Neural progenitor cell (in vitro differentiated cells): ENCODE measurements at regions not wholly inside any gene's neighbourhood (a gene's known extent, or its start where the extent isn't known, plus 50 kb on each side); places are given as distances from the start of the nearest gene placed in this dataset.

Experiments used
- DNase-seq: peaks from one replicate; pipeline ENCODE4 v3.0.0-alpha.2; 2016; ENCODE audit warnings: low spot score
- H2AFZ ChIP-seq: fragments of 200-600 bp; sonication (generic); replicated peaks from 2 replicates; pipeline ENCODE4 v1.6.1; 2016; ENCODE audit warnings: antibody characterized with exemption
- H3F3A ChIP-seq: fragments of 200-600 bp; sonication (generic); 2 replicates; pipeline ENCODE4 v1.6.1; 2016; ENCODE audit warnings: antibody characterized with exemption, low read depth
- H3K27ac ChIP-seq: fragments of 200-600 bp; sonication (generic); 2 replicates; pipeline ENCODE4 v1.5.1; 2016; ENCODE audit warnings: mild to moderate bottlenecking
- H3K27me3 ChIP-seq: fragments of 200-600 bp; sonication (generic); 2 replicates; pipeline ENCODE4 v1.6.1; 2016; ENCODE audit warnings: mild to moderate bottlenecking, moderate library complexity
- H3K36me3 ChIP-seq: fragments of 200-600 bp; sonication (generic); 2 replicates; pipeline ENCODE4 v1.5.1; 2016
- H3K4me1 ChIP-seq: fragments of 200-600 bp; sonication (generic); 2 replicates; pipeline ENCODE4 v1.6.1; 2016; ENCODE audit warnings: mixed run types
- H3K4me2 ChIP-seq: fragments of 200-600 bp; sonication (generic); 2 replicates; pipeline ENCODE4 v1.6.1; 2016
- H3K4me3 ChIP-seq: fragments of 200-600 bp; sonication (generic); 2 replicates; pipeline ENCODE4 v1.5.1; 2016
- H3K79me2 ChIP-seq: fragments of 200-600 bp; sonication (generic); 2 replicates; pipeline ENCODE4 v1.6.1; 2016; ENCODE audit warnings: low read depth
- H3K9ac ChIP-seq: fragments of 200-600 bp; sonication (generic); 2 replicates; pipeline ENCODE4 v1.6.1; 2016
- H3K9me3 ChIP-seq: fragments of 200-600 bp; sonication (generic); 2 replicates; pipeline ENCODE4 v1.5.1; 2016; ENCODE audit warnings: low read depth
- H4K20me1 ChIP-seq: fragments of 200-600 bp; sonication (generic); 2 replicates; pipeline ENCODE4 v1.6.1; 2016; ENCODE audit warnings: low read depth
- H3K27ac Mint-ChIP-seq: 3 replicates; pipeline ENCODE4 v1.8.0; 2021; ENCODE audit warnings: mixed read lengths
- H3K27me3 Mint-ChIP-seq: 2 replicates; pipeline ENCODE4 v1.8.0; 2022; ENCODE audit warnings: low read depth, mild to moderate bottlenecking, inconsistent platforms, moderate library complexity, mixed read lengths; ENCODE audit not compliant: insufficient read depth
- H3K36me3 Mint-ChIP-seq: 3 replicates; pipeline ENCODE4 v1.8.0; 2021; ENCODE audit warnings: mixed read lengths
- H3K4me1 Mint-ChIP-seq: 3 replicates; pipeline ENCODE4 v1.8.0; 2021; ENCODE audit warnings: mixed read lengths
- H3K4me3 Mint-ChIP-seq: 3 replicates; pipeline ENCODE4 v1.8.0; 2021; ENCODE audit warnings: mild to moderate bottlenecking, moderate library complexity, mixed read lengths
- H3K9me3 Mint-ChIP-seq: 3 replicates; pipeline ENCODE4 v1.8.0; 2020; ENCODE audit warnings: mixed read lengths
- EZH2 ChIP-seq: fragments of 200-600 bp; sonication (generic); IDR thresholded peaks from 2 replicates; pipeline ENCODE4 v1.6.1; 2017; ENCODE audit warnings: antibody characterized with exemption, mild to moderate bottlenecking, moderate library complexity
- EZH2phosphoT487 ChIP-seq: fragments of 200-600 bp; sonication (generic); IDR thresholded peaks from 2 replicates; pipeline ENCODE4 v1.6.1; 2017; ENCODE audit warnings: antibody characterized with exemption
- TF ChIP-seq, protein P1 (sequence below): fragments of 200-600 bp; sonication (generic); IDR thresholded peaks from 2 replicates; pipeline ENCODE4 v1.5.1; 2017; ENCODE audit warnings: antibody characterized with exemption, mild to moderate bottlenecking

DNA sequence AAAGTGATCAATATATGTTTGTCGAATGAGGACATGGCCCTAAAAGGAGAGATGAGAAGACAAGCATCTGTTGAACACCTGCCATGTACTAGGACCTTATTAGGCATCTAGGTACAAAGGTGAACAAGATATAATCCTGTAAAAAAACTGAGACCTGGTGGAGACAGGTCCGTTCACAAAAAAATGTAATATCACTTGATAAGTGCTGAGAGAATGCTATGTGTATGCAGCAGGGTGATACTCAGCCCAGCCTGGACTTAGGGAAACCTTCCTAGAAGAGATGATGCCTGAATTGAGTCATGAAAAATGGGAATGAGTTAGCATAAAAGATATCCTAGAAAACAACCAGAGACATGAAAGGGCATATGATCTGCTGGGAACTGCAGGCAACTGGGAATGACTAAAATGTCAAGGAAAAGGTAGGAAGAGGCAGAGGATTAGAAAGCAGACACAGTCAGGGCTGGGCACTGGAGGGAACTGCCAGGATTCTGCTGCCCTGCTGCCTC is 108.5 kb downstream of the ADRB2 start:
- no peaks in the 10 kb centered on the region for H3K36me3 ChIP-seq
- no peaks in the 10 kb centered on the region for H4K20me1 ChIP-seq
- Mint-ChIP-seq H3K9me3 (no peaks in the 10 kb centered on the region), H3K27ac (no peak overlapping the region), H3K4me3 (no peak overlapping the region), H3K36me3 (no peaks in the 10 kb centered on the region), H3K27me3 (no peaks in the 10 kb centered on the region), H3K4me1 (peaks cover 3% of the 10 kb centered on the region)
- H3K9ac ChIP-seq, result no peak overlapping the region
- no peak for DNase-seq
- H3K4me3 ChIP-seq, result no peak overlapping the region
- H2AFZ ChIP-seq, result no peak overlapping the region
- H3K27ac ChIP-seq, result no peak overlapping the region
- no peaks in the 10 kb centered on the region for H3F3A ChIP-seq
- peaks cover 11% of the 10 kb centered on the region for H3K4me1 ChIP-seq
- no peak overlapping the region for H3K4me2 ChIP-seq
- no peaks in the 10 kb centered on the region for H3K79me2 ChIP-seq
- TF ChIP-seq, protein P1, sequence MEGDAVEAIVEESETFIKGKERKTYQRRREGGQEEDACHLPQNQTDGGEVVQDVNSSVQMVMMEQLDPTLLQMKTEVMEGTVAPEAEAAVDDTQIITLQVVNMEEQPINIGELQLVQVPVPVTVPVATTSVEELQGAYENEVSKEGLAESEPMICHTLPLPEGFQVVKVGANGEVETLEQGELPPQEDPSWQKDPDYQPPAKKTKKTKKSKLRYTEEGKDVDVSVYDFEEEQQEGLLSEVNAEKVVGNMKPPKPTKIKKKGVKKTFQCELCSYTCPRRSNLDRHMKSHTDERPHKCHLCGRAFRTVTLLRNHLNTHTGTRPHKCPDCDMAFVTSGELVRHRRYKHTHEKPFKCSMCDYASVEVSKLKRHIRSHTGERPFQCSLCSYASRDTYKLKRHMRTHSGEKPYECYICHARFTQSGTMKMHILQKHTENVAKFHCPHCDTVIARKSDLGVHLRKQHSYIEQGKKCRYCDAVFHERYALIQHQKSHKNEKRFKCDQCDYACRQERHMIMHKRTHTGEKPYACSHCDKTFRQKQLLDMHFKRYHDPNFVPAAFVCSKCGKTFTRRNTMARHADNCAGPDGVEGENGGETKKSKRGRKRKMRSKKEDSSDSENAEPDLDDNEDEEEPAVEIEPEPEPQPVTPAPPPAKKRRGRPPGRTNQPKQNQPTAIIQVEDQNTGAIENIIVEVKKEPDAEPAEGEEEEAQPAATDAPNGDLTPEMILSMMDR, result no peak
- TF ChIP-seq EZH2, result no peak
- TF ChIP-seq EZH2phosphoT487, result no peak
- no peaks in the 10 kb centered on the region for H3K27me3 ChIP-seq
- no peaks in the 10 kb centered on the region for H3K9me3 ChIP-seq

DNA sequence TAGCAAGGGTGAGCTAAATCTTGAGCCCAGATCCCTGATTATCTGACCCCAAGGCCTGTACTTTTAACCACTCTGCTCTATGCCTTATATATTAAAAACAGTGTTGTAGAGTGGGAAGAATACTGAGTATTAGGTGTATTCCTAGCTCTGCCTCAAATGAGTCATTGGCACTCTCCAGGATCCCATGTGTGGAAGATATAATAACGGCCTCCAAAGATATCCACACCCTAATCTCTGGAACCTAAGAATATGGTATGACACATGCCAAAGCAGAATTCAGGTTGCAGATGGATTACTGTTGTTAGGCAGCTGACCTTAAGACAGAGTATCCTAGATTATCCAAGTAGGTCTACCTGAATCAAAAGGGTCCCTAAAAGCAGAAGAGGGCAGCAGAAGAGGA is 110.8 kb downstream of the ADRB2 start:
- no peaks in the 10 kb centered on the region for H3K9me3 ChIP-seq
- H3K27ac Mint-ChIP-seq, result no peak overlapping the region
- H3K36me3 ChIP-seq, result no peaks in the 10 kb centered on the region
- DNase-seq, result no peak
- H4K20me1 ChIP-seq, result no peaks in the 10 kb centered on the region
- no peaks in the 10 kb centered on the region for H3K36me3 Mint-ChIP-seq
- H2AFZ ChIP-seq, result no peak overlapping the region
- peaks cover 2% of the 10 kb centered on the region for H3K9me3 Mint-ChIP-seq
- peaks cover 5% of the 10 kb centered on the region for H3K4me1 Mint-ChIP-seq
- no peak overlapping the region for H3K27ac ChIP-seq
- TF ChIP-seq, protein P1, result no peak
- no peak for TF ChIP-seq EZH2
- TF ChIP-seq EZH2phosphoT487, result no peak
- no peaks in the 10 kb centered on the region for H3F3A ChIP-seq
- no peak overlapping the region for H3K4me3 ChIP-seq
- no peak overlapping the region for H3K4me3 Mint-ChIP-seq
- H3K27me3 Mint-ChIP-seq, result no peaks in the 10 kb centered on the region
- H3K4me1 ChIP-seq, result peaks cover 11% of the 10 kb centered on the region
- no peaks in the 10 kb centered on the region for H3K79me2 ChIP-seq
- H3K4me2 ChIP-seq, result no peak overlapping the region
- H3K9ac ChIP-seq, result no peak overlapping the region
- no peaks in the 10 kb centered on the region for H3K27me3 ChIP-seq

DNA sequence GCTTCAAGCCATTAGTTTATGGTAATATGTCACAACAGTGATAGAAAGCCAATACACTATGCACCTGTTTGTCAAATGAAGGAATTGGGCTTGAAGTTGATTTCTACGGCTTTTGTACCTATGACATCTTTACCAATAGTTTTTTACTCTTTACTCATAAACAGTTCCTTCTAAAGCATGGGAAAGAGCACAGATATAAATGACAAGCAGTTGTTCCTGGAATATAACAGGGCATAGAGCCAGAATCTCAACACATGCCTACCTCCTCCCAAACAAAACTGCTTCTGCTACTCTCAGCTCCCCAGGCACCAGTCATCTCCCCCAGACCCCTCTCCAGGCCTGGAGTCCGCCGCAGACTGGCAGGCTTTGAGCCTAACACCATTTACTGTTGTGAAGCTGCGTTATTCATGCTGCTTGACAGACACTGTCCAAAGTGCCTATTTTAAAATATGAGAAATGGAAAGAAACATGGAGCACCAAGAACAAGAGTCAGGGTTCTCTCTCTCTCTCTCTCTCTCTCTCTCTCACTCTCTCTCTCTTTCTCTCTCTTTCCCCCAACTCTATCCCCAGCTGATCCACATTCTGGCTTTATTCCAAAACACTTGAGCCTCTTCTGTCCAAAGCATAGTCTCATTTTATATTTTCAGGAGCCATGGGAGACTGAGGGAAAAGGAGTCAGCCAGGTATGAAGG is 111.6 kb downstream of the ADRB2 start:
- Histone ChIP-seq H3K9ac (no peak overlapping the region), H4K20me1 (no peaks in the 10 kb centered on the region)
- H3K4me3 Mint-ChIP-seq, result no peak overlapping the region

More for the DNA sequence above, 111.6 kb downstream of the ADRB2 start:
- H3K9me3 Mint-ChIP-seq, result peaks cover 2% of the 10 kb centered on the region
- Histone ChIP-seq H3K4me3 (no peak overlapping the region), H3K4me2 (no peak overlapping the region), H3F3A (no peaks in the 10 kb centered on the region), H3K4me1 (peaks cover 11% of the 10 kb centered on the region), H3K36me3 (no peaks in the 10 kb centered on the region), H3K27ac (no peak overlapping the region), H2AFZ (no peak overlapping the region), H3K9me3 (no peaks in the 10 kb centered on the region), H3K27me3 (no peaks in the 10 kb centered on the region), H3K79me2 (no peaks in the 10 kb centered on the region)
- TF ChIP-seq EZH2 (no peak), EZH2phosphoT487 (no peak)
- TF ChIP-seq, protein P1, result no peak
- no peaks in the 10 kb centered on the region for H3K36me3 Mint-ChIP-seq
- H3K27me3 Mint-ChIP-seq, result no peaks in the 10 kb centered on the region
- H3K27ac Mint-ChIP-seq, result no peak overlapping the region
- peaks cover 5% of the 10 kb centered on the region for H3K4me1 Mint-ChIP-seq
- no peak for DNase-seq
